Left renal cortex interstitium (tissue), 4 donors: ENCODE measurements at regions not wholly inside any gene's neighbourhood (a gene's known extent, or its start where the extent isn't known, plus 50 kb on each side); places are given as distances from the start of the nearest gene placed in this dataset.

Experiments used
- DNase-seq, 4 donors: peaks; one replicate each; pipeline ENCODE4 v3.0.0-alpha.2; 2013; ENCODE audit warnings: low read depth in 4 of 4, low spot score in 2 of 4, missing footprints in 1 of 4

GRCh38 chr6:127032971-127033370 lies 85.5 kb upstream of the RSPO3 start:
- DNase-seq: no peak

DNA sequence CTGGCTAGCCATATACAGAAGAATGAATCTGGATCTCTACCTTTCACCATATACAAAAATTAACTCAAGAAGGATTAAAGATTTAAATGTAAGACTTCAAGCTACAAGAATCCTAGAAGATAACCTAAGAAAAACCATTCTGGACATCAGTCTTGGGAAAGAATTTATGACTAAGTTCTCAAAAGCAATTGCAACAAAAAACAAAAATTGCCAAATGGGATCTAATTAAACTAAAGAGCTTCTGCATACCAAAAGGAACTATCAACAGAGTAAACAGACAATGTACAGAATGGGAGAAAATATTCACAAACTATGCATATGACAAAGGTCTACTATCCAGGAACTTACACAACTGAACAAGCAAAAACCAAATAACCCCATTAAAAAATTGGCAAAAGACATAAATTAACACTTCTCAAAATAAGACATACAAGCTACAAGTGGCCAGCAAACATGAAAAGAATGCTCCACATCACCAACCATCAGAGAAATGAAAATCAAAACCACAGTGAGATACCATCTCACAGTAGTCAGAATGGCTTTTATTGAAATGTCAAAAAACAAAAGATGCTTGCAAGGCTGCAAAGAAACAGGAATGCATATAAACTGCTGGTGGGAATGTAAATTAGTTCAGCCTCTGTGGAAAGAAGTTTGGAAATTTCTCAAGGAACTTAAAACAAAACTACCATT lies 66.8 kb upstream of the RSPO3 start:
- DNase-seq: no peak

GRCh38 chr6:127053032-127053874 lies 65.2 kb upstream of the RSPO3 start:
- no peak for DNase-seq

DNA sequence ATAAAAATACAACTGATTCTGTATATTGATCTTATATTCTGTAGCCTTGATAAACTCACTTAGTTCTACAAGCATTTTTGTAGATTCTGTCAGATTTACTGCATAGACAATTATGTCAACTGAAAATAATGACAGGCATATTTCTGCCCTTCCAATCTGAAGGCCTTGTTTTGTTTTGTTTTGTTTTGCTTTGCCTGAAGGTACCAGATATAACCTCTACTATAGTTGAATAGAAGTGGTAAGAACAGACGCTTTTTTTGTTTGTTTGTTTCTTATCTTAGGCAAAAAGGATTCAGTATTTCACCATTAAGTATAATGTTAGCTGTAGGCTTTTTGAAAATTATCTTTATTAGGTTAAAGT lies 64.6 kb upstream of the RSPO3 start:
- DNase-seq: no peak

- DNase-seq: no peak
These were observed 60.4 kb upstream of the RSPO3 start for GRCh38 chr6:127058027-127058426.

GRCh38 chr6:127058936-127059335 lies 59.5 kb upstream of the RSPO3 start:
- no peak for DNase-seq
